GM23338 (cell line): ENCODE measurements at regions not wholly inside any gene's neighbourhood (a gene's known extent, or its start where the extent isn't known, plus 50 kb on each side); places are given as distances from the start of the nearest gene placed in this dataset.

Experiments used
- ATAC-seq: fragments of 200-7000 bp; cut with Tn5 transposase; 3 replicates; pipeline ENCODE4 v1.9.1; 2020
- DNase-seq: peaks from one replicate; pipeline ENCODE4 v3.0.0-alpha.2; 2015; ENCODE audit warnings: low spot score
- H2AFZ ChIP-seq: fragments of 200-600 bp; sonication (generic); 2 replicates; pipeline ENCODE4 v1.8.0; 2016; ENCODE audit warnings: antibody characterized with exemption, mild to moderate bottlenecking, moderate library complexity
- H3F3A ChIP-seq: fragments of 200-600 bp; sonication (generic); replicated peaks from 2 replicates; pipeline ENCODE4 v1.8.0; 2017; ENCODE audit warnings: antibody characterized with exemption, mixed run types, low read depth
- H3K27ac ChIP-seq: fragments of 200-600 bp; sonication (generic); 2 replicates; pipeline ENCODE4 v1.6.1; 2016; ENCODE audit warnings: low read depth
- H3K27me3 ChIP-seq: fragments of 200-600 bp; sonication (generic); 2 replicates; pipeline ENCODE4 v1.8.0; 2016; ENCODE audit warnings: mild to moderate bottlenecking, mixed run types, moderate library complexity; ENCODE audit not compliant: insufficient read depth
- H3K36me3 ChIP-seq: fragments of 200-600 bp; sonication (generic); 2 replicates; pipeline ENCODE4 v1.8.0; 2016; ENCODE audit warnings: mild to moderate bottlenecking; ENCODE audit not compliant: insufficient read depth
- H3K4me1 ChIP-seq: fragments of 200-600 bp; sonication (generic); 2 replicates; pipeline ENCODE4 v1.8.0; 2016; ENCODE audit warnings: mild to moderate bottlenecking, moderate library complexity; ENCODE audit not compliant: insufficient read depth
- H3K4me2 ChIP-seq: fragments of 200-600 bp; sonication (generic); 2 replicates; pipeline ENCODE4 v1.7.1; 2017; ENCODE audit warnings: mixed run types
- H3K4me3 ChIP-seq: fragments of 200-600 bp; sonication (generic); 2 replicates; pipeline ENCODE4 v1.6.1; 2016; ENCODE audit warnings: mixed run types
- H3K79me2 ChIP-seq: fragments of 200-600 bp; sonication (generic); replicated peaks from 2 replicates; pipeline ENCODE4 v1.8.0; 2017; ENCODE audit warnings: mild to moderate bottlenecking; ENCODE audit not compliant: insufficient read depth
- H3K9me2 ChIP-seq: fragments of 200-600 bp; sonication (generic); 2 replicates; pipeline ENCODE4 v1.8.0; 2017; ENCODE audit not compliant: insufficient read depth
- H4K20me1 ChIP-seq: fragments of 200-600 bp; sonication (generic); replicated peaks from 2 replicates; pipeline ENCODE4 v1.8.0; 2017; ENCODE audit warnings: mild to moderate bottlenecking; ENCODE audit not compliant: insufficient read depth
- H3K27ac Mint-ChIP-seq: 2 replicates; pipeline ENCODE4 v1.8.0; 2020; ENCODE audit warnings: inconsistent platforms, mild to moderate bottlenecking, moderate library complexity, mixed read lengths
- H3K27me3 Mint-ChIP-seq: 3 replicates; pipeline ENCODE4 v1.8.0; 2022; ENCODE audit warnings: low read depth, mild to moderate bottlenecking, moderate library complexity, mixed read lengths, inconsistent platforms; ENCODE audit not compliant: insufficient read depth, poor library complexity
- H3K36me3 Mint-ChIP-seq: 3 replicates; pipeline ENCODE4 v1.8.0; 2021; ENCODE audit warnings: low read depth, mild to moderate bottlenecking, inconsistent platforms, moderate library complexity, mixed read lengths
- H3K4me1 Mint-ChIP-seq: 3 replicates; pipeline ENCODE4 v1.8.0; 2020; ENCODE audit warnings: mild to moderate bottlenecking, inconsistent platforms, mixed read lengths
- H3K4me3 Mint-ChIP-seq: 3 replicates; pipeline ENCODE4 v1.8.0; 2021; ENCODE audit warnings: moderate library complexity, mild to moderate bottlenecking, inconsistent platforms, mixed read lengths
- H3K9me3 Mint-ChIP-seq: 3 replicates; pipeline ENCODE4 v1.8.0; 2020; ENCODE audit warnings: moderate library complexity, mild to moderate bottlenecking, inconsistent platforms, mixed read lengths
- CREB1 ChIP-seq: fragments of 250-450 bp; sonication (Bioruptor Pico); IDR thresholded peaks from 2 replicates; pipeline ENCODE4 v1.5.0; 2020; ENCODE audit warnings: low read depth, mild to moderate bottlenecking, moderate library complexity
- EZH2 ChIP-seq: fragments of 200-600 bp; sonication (generic); IDR thresholded peaks from one replicate; pipeline ENCODE4 v1.8.0; 2017; ENCODE audit warnings: antibody characterized with exemption, mild to moderate bottlenecking, low read depth; ENCODE audit not compliant: unreplicated experiment
- EZH2phosphoT487 ChIP-seq: fragments of 200-600 bp; sonication (generic); IDR thresholded peaks from one replicate; pipeline ENCODE4 v1.8.1; 2018; ENCODE audit warnings: antibody characterized with exemption; ENCODE audit not compliant: unreplicated experiment
- JUNB ChIP-seq: IDR thresholded peaks from one replicate; pipeline ENCODE4 v1.6.1; 2016; ENCODE audit warnings: antibody characterized with exemption; ENCODE audit not compliant: unreplicated experiment
- NANOG ChIP-seq: IDR thresholded peaks from 2 replicates; pipeline ENCODE4 v1.6.1; 2016; ENCODE audit warnings: antibody characterized with exemption, borderline replicate concordance
- POLR2AphosphoS5 ChIP-seq: IDR thresholded peaks from 2 replicates; pipeline ENCODE4 v1.6.1; 2016; ENCODE audit warnings: antibody characterized with exemption, low read depth
- STAT1 ChIP-seq: IDR thresholded peaks from one replicate; pipeline ENCODE4 v1.6.1; 2016; ENCODE audit warnings: antibody characterized with exemption; ENCODE audit not compliant: unreplicated experiment
- ZNF114 ChIP-seq: fragments of 250-450 bp; sonication (Bioruptor Pico); IDR thresholded peaks from 2 replicates; pipeline ENCODE4 v1.5.0; 2020; ENCODE audit warnings: mild to moderate bottlenecking, moderate library complexity
- ZNF331 ChIP-seq: fragments of 250-450 bp; sonication (Bioruptor Pico); IDR thresholded peaks from 2 replicates; pipeline ENCODE4 v1.5.0; 2020; ENCODE audit warnings: low read depth, mild to moderate bottlenecking, moderate library complexity
- TF ChIP-seq, protein P1 (sequence below): fragments of 250-450 bp; sonication (Bioruptor Pico); IDR thresholded peaks from 2 replicates; pipeline ENCODE4 v1.5.0; 2020; ENCODE audit warnings: mild to moderate bottlenecking, moderate library complexity
- TF ChIP-seq, protein P2 (sequence below): IDR thresholded peaks from one replicate; pipeline ENCODE4 v1.6.1; 2018; ENCODE audit warnings: antibody characterized with exemption; ENCODE audit not compliant: unreplicated experiment
- TF ChIP-seq, protein P3 (sequence below): IDR thresholded peaks from 2 replicates; pipeline ENCODE4 v1.6.1; 2016; ENCODE audit warnings: antibody characterized with exemption
- TF ChIP-seq, protein P4 (sequence below), 2 experiments: fragments of 200-600 bp in 1 of 2; sonication (generic) in 1 of 2; conservative IDR thresholded peaks; 2 replicates each; pipeline versions ENCODE4 v1.5.1 to v1.6.1; 2016 to 2017; ENCODE audit warnings: antibody characterized with exemption in 2 of 2, low read depth in 2 of 2, mild to moderate bottlenecking in 2 of 2, moderate library complexity in 1 of 2

DNA sequence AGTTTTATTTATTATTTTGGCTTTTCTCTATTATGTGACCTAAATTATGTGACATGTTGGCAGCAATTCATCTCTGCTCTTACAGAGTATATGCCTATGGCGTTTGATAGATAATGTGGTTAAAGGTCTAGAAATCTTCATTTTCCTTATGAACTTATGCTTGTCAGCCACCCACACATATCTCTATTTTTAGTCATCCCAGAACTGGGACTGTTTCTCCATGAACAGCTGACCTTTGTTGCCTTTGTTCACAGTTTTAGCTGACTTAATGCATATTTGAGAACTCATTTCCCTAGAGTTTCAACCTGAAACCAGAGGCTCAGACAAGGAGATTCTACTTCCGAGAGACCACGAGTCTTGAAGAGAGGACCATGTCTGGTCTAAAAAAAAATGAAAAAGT is 176.5 kb downstream of the RAP2B start:
- Histone ChIP-seq H3K9me2 (no peaks in the 10 kb centered on the region), H3K4me1 (no peaks in the 10 kb centered on the region), H3K4me2 (no peak overlapping the region), H3F3A (no peaks in the 10 kb centered on the region), H4K20me1 (no peaks in the 10 kb centered on the region), H3K4me3 (no peak overlapping the region), H3K79me2 (no peaks in the 10 kb centered on the region), H3K36me3 (no peaks in the 10 kb centered on the region), H3K27ac (no peak overlapping the region), H2AFZ (no peak overlapping the region), H3K27me3 (no peaks in the 10 kb centered on the region)
- no peaks in the 10 kb centered on the region for H3K27me3 Mint-ChIP-seq
- no peak overlapping the region for H3K27ac Mint-ChIP-seq
- peaks cover 3% of the 10 kb centered on the region; the same call in 1 of the 3 replicates for H3K4me1 Mint-ChIP-seq
- peaks cover 25% of the 10 kb centered on the region for H3K9me3 Mint-ChIP-seq
- no peak overlapping the region for H3K4me3 Mint-ChIP-seq
- no peak for ATAC-seq
- TF ChIP-seq STAT1 (no peak), JUNB (no peak), EZH2phosphoT487 (no peak), NANOG (no peak), ZNF331 (CRISPR knock-in tag) (no peak), CREB1 (CRISPR knock-in tag) (no peak), ZNF114 (CRISPR knock-in tag) (no peak), POLR2AphosphoS5 (no peak), EZH2 (no peak)
- TF ChIP-seq, protein P1, sequence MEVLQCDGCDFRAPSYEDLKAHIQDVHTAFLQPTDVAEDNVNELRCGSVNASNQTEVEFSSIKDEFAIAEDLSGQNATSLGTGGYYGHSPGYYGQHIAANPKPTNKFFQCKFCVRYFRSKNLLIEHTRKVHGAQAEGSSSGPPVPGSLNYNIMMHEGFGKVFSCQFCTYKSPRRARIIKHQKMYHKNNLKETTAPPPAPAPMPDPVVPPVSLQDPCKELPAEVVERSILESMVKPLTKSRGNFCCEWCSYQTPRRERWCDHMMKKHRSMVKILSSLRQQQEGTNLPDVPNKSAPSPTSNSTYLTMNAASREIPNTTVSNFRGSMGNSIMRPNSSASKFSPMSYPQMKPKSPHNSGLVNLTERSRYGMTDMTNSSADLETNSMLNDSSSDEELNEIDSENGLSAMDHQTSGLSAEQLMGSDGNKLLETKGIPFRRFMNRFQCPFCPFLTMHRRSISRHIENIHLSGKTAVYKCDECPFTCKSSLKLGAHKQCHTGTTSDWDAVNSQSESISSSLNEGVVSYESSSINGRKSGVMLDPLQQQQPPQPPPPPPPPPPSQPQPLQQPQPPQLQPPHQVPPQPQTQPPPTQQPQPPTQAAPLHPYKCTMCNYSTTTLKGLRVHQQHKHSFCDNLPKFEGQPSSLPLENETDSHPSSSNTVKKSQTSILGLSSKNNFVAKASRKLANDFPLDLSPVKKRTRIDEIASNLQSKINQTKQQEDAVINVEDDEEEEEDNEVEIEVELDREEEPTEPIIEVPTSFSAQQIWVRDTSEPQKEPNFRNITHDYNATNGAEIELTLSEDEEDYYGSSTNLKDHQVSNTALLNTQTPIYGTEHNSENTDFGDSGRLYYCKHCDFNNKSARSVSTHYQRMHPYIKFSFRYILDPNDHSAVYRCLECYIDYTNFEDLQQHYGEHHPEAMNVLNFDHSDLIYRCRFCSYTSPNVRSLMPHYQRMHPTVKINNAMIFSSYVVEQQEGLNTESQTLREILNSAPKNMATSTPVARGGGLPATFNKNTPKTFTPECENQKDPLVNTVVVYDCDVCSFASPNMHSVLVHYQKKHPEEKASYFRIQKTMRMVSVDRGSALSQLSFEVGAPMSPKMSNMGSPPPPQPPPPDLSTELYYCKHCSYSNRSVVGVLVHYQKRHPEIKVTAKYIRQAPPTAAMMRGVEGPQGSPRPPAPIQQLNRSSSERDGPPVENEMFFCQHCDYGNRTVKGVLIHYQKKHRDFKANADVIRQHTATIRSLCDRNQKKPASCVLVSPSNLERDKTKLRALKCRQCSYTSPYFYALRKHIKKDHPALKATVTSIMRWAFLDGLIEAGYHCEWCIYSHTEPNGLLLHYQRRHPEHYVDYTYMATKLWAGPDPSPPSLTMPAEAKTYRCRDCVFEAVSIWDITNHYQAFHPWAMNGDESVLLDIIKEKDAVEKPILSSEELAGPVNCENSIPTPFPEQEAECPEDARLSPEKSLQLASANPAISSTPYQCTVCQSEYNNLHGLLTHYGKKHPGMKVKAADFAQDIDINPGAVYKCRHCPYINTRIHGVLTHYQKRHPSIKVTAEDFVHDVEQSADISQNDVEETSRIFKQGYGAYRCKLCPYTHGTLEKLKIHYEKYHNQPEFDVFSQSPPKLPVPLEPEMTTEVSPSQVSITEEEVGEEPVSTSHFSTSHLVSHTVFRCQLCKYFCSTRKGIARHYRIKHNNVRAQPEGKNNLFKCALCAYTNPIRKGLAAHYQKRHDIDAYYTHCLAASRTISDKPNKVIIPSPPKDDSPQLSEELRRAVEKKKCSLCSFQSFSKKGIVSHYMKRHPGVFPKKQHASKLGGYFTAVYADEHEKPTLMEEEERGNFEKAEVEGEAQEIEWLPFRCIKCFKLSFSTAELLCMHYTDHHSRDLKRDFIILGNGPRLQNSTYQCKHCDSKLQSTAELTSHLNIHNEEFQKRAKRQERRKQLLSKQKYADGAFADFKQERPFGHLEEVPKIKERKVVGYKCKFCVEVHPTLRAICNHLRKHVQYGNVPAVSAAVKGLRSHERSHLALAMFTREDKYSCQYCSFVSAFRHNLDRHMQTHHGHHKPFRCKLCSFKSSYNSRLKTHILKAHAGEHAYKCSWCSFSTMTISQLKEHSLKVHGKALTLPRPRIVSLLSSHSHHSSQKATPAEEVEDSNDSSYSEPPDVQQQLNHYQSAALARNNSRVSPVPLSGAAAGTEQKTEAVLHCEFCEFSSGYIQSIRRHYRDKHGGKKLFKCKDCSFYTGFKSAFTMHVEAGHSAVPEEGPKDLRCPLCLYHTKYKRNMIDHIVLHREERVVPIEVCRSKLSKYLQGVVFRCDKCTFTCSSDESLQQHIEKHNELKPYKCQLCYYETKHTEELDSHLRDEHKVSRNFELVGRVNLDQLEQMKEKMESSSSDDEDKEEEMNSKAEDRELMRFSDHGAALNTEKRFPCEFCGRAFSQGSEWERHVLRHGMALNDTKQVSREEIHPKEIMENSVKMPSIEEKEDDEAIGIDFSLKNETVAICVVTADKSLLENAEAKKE (CRISPR knock-in tag) = no peak
- TF ChIP-seq, protein P2, sequence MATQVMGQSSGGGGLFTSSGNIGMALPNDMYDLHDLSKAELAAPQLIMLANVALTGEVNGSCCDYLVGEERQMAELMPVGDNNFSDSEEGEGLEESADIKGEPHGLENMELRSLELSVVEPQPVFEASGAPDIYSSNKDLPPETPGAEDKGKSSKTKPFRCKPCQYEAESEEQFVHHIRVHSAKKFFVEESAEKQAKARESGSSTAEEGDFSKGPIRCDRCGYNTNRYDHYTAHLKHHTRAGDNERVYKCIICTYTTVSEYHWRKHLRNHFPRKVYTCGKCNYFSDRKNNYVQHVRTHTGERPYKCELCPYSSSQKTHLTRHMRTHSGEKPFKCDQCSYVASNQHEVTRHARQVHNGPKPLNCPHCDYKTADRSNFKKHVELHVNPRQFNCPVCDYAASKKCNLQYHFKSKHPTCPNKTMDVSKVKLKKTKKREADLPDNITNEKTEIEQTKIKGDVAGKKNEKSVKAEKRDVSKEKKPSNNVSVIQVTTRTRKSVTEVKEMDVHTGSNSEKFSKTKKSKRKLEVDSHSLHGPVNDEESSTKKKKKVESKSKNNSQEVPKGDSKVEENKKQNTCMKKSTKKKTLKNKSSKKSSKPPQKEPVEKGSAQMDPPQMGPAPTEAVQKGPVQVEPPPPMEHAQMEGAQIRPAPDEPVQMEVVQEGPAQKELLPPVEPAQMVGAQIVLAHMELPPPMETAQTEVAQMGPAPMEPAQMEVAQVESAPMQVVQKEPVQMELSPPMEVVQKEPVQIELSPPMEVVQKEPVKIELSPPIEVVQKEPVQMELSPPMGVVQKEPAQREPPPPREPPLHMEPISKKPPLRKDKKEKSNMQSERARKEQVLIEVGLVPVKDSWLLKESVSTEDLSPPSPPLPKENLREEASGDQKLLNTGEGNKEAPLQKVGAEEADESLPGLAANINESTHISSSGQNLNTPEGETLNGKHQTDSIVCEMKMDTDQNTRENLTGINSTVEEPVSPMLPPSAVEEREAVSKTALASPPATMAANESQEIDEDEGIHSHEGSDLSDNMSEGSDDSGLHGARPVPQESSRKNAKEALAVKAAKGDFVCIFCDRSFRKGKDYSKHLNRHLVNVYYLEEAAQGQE = no peak
- TF ChIP-seq, protein P3, sequence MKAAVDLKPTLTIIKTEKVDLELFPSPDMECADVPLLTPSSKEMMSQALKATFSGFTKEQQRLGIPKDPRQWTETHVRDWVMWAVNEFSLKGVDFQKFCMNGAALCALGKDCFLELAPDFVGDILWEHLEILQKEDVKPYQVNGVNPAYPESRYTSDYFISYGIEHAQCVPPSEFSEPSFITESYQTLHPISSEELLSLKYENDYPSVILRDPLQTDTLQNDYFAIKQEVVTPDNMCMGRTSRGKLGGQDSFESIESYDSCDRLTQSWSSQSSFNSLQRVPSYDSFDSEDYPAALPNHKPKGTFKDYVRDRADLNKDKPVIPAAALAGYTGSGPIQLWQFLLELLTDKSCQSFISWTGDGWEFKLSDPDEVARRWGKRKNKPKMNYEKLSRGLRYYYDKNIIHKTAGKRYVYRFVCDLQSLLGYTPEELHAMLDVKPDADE = no peak
- TF ChIP-seq, protein P4, sequence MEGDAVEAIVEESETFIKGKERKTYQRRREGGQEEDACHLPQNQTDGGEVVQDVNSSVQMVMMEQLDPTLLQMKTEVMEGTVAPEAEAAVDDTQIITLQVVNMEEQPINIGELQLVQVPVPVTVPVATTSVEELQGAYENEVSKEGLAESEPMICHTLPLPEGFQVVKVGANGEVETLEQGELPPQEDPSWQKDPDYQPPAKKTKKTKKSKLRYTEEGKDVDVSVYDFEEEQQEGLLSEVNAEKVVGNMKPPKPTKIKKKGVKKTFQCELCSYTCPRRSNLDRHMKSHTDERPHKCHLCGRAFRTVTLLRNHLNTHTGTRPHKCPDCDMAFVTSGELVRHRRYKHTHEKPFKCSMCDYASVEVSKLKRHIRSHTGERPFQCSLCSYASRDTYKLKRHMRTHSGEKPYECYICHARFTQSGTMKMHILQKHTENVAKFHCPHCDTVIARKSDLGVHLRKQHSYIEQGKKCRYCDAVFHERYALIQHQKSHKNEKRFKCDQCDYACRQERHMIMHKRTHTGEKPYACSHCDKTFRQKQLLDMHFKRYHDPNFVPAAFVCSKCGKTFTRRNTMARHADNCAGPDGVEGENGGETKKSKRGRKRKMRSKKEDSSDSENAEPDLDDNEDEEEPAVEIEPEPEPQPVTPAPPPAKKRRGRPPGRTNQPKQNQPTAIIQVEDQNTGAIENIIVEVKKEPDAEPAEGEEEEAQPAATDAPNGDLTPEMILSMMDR (conservative IDR thresholded peaks at IDR 0.05; ENCODE audit: low read depth in 2 of 2) = no peak
- DNase-seq = no peak
- peaks cover 18% of the 10 kb centered on the region for H3K36me3 Mint-ChIP-seq
